Ovary (tissue), 3 donors: ENCODE measurements at regions not wholly inside any gene's neighbourhood (a gene's known extent, or its start where the extent isn't known, plus 50 kb on each side); places are given as distances from the start of the nearest gene placed in this dataset.

Experiments
- CTCF ChIP-seq, 3 donors: fragments of 450-650 bp in 2 of 3; fragments of 200-600 bp in 1 of 3; IDR thresholded peaks; one replicate each; pipeline versions ENCODE4 v1.5.1 to v1.8.0; 2016 to 2022; ENCODE audit warnings: antibody characterized with exemption in 3 of 3, mild to moderate bottlenecking in 1 of 3
- EP300 ChIP-seq: sonication (generic); formaldehyde crosslinking; IDR thresholded peaks from one replicate; pipeline ENCODE4 v1.6.1; 2017; ENCODE audit warnings: antibody characterized with exemption
- POLR2A ChIP-seq: fragments of 450-650 bp; IDR thresholded peaks from one replicate; pipeline ENCODE4 v1.6.1; 2017; ENCODE audit warnings: antibody characterized with exemption, mild to moderate bottlenecking, moderate library complexity
- donor health status: DM: no; HTN: no; CAD: no.

GRCh38 chr4:31054295-31054694 lies 334.1 kb downstream of the PCDH7 start:
- TF ChIP-seq EP300, result no peak
- TF ChIP-seq CTCF (IDR thresholded peaks at IDR 0.05), result no peak
- no peak for TF ChIP-seq POLR2A
